GM19043 (cell line): ENCODE measurements at regions not wholly inside any gene's neighbourhood (a gene's known extent, or its start where the extent isn't known, plus 50 kb on each side); places are given as distances from the start of the nearest gene placed in this dataset.
"Not testable (repeated sequence)": the region's sequence is repeated elsewhere in the genome, so short reads cannot be mapped to it uniquely, and the experiment has no call there.

Experiments
- ATAC-seq: cut with Tn5 transposase; IDR thresholded peaks from one replicate; pipeline ENCODE4 v1.9.1; 2021; ENCODE audit warnings: low read depth; ENCODE audit not compliant: unreplicated experiment

- ATAC-seq, result no peak
Observed at GRCh38 chr3:178186666-178187065, 349.6 kb upstream of the KCNMB2 start.

- ATAC-seq, result no peak
Observed at GRCh38 chr3:178189854-178190253, 346.4 kb upstream of the KCNMB2 start.

GRCh38 chr3:178193846-178194245, 342.4 kb upstream of the KCNMB2 start:
- ATAC-seq, result no peak

- no peak for ATAC-seq
Observed at GRCh38 chr3:178194539-178194938, 341.7 kb upstream of the KCNMB2 start.

GRCh38 chr3:178195824-178196223, 340.4 kb upstream of the KCNMB2 start:
- peak; percentile 81 for ATAC-seq

- ATAC-seq, result no peak
Observed at GRCh38 chr3:178198329-178198728, 337.9 kb upstream of the KCNMB2 start.

- ATAC-seq, result no peak
Observed at GRCh38 chr3:178200316-178200715, 335.9 kb upstream of the KCNMB2 start.

- ATAC-seq, result no peak
Observed at GRCh38 chr3:178201714-178202113, 334.5 kb upstream of the KCNMB2 start.

- ATAC-seq, result no peak
Observed at GRCh38 chr3:178202194-178202593, 334.0 kb upstream of the KCNMB2 start.

GRCh38 chr3:178203165-178203564, 333.1 kb upstream of the KCNMB2 start:
- ATAC-seq, result no peak

- ATAC-seq, result no peak
Observed at GRCh38 chr3:178203650-178204049, 332.6 kb upstream of the KCNMB2 start.

- ATAC-seq, result no peak
Observed at GRCh38 chr3:178205740-178206139, 330.5 kb upstream of the KCNMB2 start.

GRCh38 chr3:178206521-178206920, 329.7 kb upstream of the KCNMB2 start:
- no peak for ATAC-seq

GRCh38 chr3:178207161-178207560, 329.1 kb upstream of the KCNMB2 start:
- ATAC-seq, result not testable (repeated sequence)

GRCh38 chr3:178207627-178208026, 328.6 kb upstream of the KCNMB2 start:
- not testable (repeated sequence) for ATAC-seq

- ATAC-seq, result not testable (repeated sequence)
Observed at GRCh38 chr3:178209116-178209515, 327.1 kb upstream of the KCNMB2 start.

GRCh38 chr3:178209618-178210017, 326.6 kb upstream of the KCNMB2 start:
- not testable (repeated sequence) for ATAC-seq

- ATAC-seq, result not testable (repeated sequence)
Observed at GRCh38 chr3:178211086-178211485, 325.1 kb upstream of the KCNMB2 start.

- no peak for ATAC-seq
Observed at GRCh38 chr3:178217479-178217878, 318.8 kb upstream of the KCNMB2 start.

- no peak for ATAC-seq
Observed at GRCh38 chr3:178218231-178218630, 318.0 kb upstream of the KCNMB2 start.

- ATAC-seq, result not testable (repeated sequence)
Observed at GRCh38 chr3:178219661-178220060, 316.6 kb upstream of the KCNMB2 start.

GRCh38 chr3:178223876-178224275, 312.4 kb upstream of the KCNMB2 start:
- no peak for ATAC-seq

GRCh38 chr3:178226094-178226493, 310.1 kb upstream of the KCNMB2 start:
- ATAC-seq, result no peak
